ENCODE measurements at regions not wholly inside any gene's neighbourhood (a gene's known extent, or its start where the extent isn't known, plus 50 kb on each side); places are given as distances from the start of the nearest gene placed in this dataset.

GRCh38 chr2:155714983-155715382 lies 617.5 kb downstream of the NR4A2 start:
- no peak for DNase-seq (ENCODE audit: low spot score in 2 of 2)
- H3K27ac ChIP-seq: no peak overlapping the region
- no peak overlapping the region for H3K4me3 ChIP-seq
- no peak for TF ChIP-seq CTCF (IDR thresholded peaks at IDR 0.05)
- H3K4me1 ChIP-seq: no peaks in the 10 kb centered on the region
- no peaks in the 10 kb centered on the region for H3K36me3 ChIP-seq
- no peaks in the 10 kb centered on the region for H3K27me3 ChIP-seq
- no peaks in the 10 kb centered on the region for H3K9me3 ChIP-seq
- intact Hi-C loops (cut with DNase I): no loop called here

DNA sequence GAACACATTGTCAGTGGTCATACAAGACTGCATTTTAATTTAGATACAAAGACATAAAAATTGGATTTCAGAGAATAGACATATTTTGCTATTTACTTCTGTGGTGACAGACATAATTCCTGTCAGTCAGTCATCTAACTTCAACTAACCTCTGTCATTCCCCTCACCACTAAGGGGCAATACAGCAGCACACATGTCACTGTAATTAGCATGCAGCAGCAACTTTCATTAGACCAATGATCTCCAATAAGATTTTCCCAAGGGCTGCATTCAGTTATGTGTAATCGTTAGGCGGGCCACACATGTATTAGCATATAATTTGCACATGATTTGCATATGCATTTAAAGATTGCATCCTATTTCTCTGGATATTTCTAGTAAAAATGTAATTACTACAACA lies 624.5 kb downstream of the NR4A2 start:
- TF ChIP-seq CTCF (IDR thresholded peaks at IDR 0.05): no peak
- no peak overlapping the region for H3K27ac ChIP-seq
- intact Hi-C loops (cut with DNase I): no loop called here
- no peaks in the 10 kb centered on the region for H3K4me1 ChIP-seq
- no peak overlapping the region for H3K4me3 ChIP-seq
- H3K27me3 ChIP-seq: no peaks in the 10 kb centered on the region
- no peaks in the 10 kb centered on the region for H3K36me3 ChIP-seq
- H3K9me3 ChIP-seq: no peaks in the 10 kb centered on the region
- DNase-seq (ENCODE audit: low spot score in 2 of 2): no peak

GRCh38 chr2:155703917-155704316 lies 628.6 kb downstream of the NR4A2 start:
- Histone ChIP-seq H3K36me3 (no peaks in the 10 kb centered on the region), H3K9me3 (no peaks in the 10 kb centered on the region), H3K27ac (no peak overlapping the region), H3K4me3 (no peak overlapping the region), H3K4me1 (no peaks in the 10 kb centered on the region), H3K27me3 (no peaks in the 10 kb centered on the region)
- intact Hi-C loops (cut with DNase I): no loop called here
- no peak for DNase-seq (ENCODE audit: low spot score in 2 of 2)
- no peak for TF ChIP-seq CTCF (IDR thresholded peaks at IDR 0.05)

GRCh38 chr2:155703048-155703447 lies 629.5 kb downstream of the NR4A2 start:
- no peaks in the 10 kb centered on the region for H3K9me3 ChIP-seq
- DNase-seq (ENCODE audit: low spot score in 2 of 2): no peak
- H3K27me3 ChIP-seq: no peaks in the 10 kb centered on the region
- no peak for TF ChIP-seq CTCF (IDR thresholded peaks at IDR 0.05)
- H3K36me3 ChIP-seq: no peaks in the 10 kb centered on the region
- no peaks in the 10 kb centered on the region for H3K4me1 ChIP-seq
- no peak overlapping the region for H3K27ac ChIP-seq
- H3K4me3 ChIP-seq: no peak overlapping the region
- intact Hi-C loops (cut with DNase I): no loop called here

DNA sequence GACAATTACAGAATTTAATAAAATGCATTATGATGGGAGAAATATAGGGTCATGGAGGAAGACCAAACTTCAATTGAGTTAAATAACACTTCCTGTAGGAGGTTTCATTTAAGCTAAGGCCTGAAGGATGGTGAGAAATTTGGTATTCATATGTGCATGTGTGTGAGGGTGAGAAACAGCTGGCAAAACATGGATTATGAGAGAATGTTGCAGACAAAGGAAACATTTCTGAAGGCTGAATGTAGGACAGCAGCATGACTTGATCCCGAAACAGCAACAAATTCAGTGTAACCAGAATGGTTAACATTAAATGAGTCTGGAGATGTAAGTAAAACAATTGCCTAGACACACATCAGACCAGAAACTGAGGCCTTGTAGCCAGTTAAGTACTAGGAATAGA lies 630.8 kb downstream of the NR4A2 start:
- intact Hi-C loops (cut with DNase I): no loop called here
- H3K27ac ChIP-seq: no peak overlapping the region
- no peaks in the 10 kb centered on the region for H3K36me3 ChIP-seq
- no peak overlapping the region for H3K4me3 ChIP-seq
- no peak for TF ChIP-seq CTCF (IDR thresholded peaks at IDR 0.05)
- H3K27me3 ChIP-seq: no peaks in the 10 kb centered on the region
- no peaks in the 10 kb centered on the region for H3K4me1 ChIP-seq
- DNase-seq (ENCODE audit: low spot score in 2 of 2): no peak
- H3K9me3 ChIP-seq: no peaks in the 10 kb centered on the region

DNA sequence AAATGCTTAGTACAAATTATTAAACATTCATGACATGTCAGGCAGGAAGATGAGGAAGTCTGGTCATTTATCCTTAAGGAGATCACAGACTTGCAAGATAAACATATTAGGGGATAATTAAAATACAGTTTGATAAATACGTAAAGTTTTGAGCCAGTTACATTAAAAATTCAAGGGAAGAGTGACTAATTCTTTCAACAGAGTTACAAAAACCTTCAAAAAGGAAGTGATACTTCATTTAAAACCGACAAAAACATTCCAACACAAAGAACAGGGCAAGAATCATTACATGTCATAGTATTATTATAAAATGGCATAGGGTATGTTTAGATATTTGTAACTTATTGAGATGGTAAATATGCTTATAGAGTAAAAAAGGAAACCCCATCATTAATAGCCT lies 636.0 kb downstream of the NR4A2 start:
- no peak overlapping the region for H3K27ac ChIP-seq
- intact Hi-C loops (cut with DNase I): no loop called here
- H3K4me3 ChIP-seq: no peak overlapping the region
- no peak for DNase-seq (ENCODE audit: low spot score in 2 of 2)
- no peaks in the 10 kb centered on the region for H3K27me3 ChIP-seq
- TF ChIP-seq CTCF (IDR thresholded peaks at IDR 0.05): no peak
- no peaks in the 10 kb centered on the region for H3K4me1 ChIP-seq
- no peaks in the 10 kb centered on the region for H3K9me3 ChIP-seq
- H3K36me3 ChIP-seq: no peaks in the 10 kb centered on the region
